Left ventricle myocardium superior (tissue), 1 donor: ENCODE measurements at regions not wholly inside any gene's neighbourhood (a gene's known extent, or its start where the extent isn't known, plus 50 kb on each side); places are given as distances from the start of the nearest gene placed in this dataset.
"Not testable (repeated sequence)": the region's sequence is repeated elsewhere in the genome, so short reads cannot be mapped to it uniquely, and the experiment has no call there.

ENCODE experiments used
- ATAC-seq: fragments of 200-7000 bp; cut with Tn5 transposase; one replicate; pipeline ENCODE4 v1.9.1; 2020; ENCODE audit warnings: mild to moderate bottlenecking, moderate library complexity
- DNase-seq: peaks from one replicate; pipeline ENCODE4 v3.0.0-alpha.2; 2020
- intact Hi-C: fragments of 100-400 bp; cut with micrococcal nuclease; formaldehyde crosslinking; loops from one replicate; pipeline ENCODE4 v1.11.0; 2022
- donor health status: DM: no; HTN: yes; CAD: no; lungs with severe emphysema.

- DNase-seq (no peak), ATAC-seq (no peak)
- intact Hi-C loops = no loop called here
Observed at GRCh38 chr6:94902974-94903628, 674.2 kb upstream of the MANEA start.

GRCh38 chr6:94899191-94899590 is 678.1 kb upstream of the MANEA start:
- DNase-seq (no peak), ATAC-seq (no peak)
- intact Hi-C loops = no loop called here

GRCh38 chr6:94894300-94894699 is 683.0 kb upstream of the MANEA start:
- no peak for DNase-seq
- ATAC-seq = no peak
- intact Hi-C loops = no loop called here

- intact Hi-C loops = no loop called here
- DNase-seq = no peak
- ATAC-seq = no peak
Observed at GRCh38 chr6:94893327-94893726, 684.0 kb upstream of the MANEA start.

- intact Hi-C loops, ATAC-seq, DNase-seq: not testable (repeated sequence)
Observed at GRCh38 chr6:94873819-94874218, 703.5 kb upstream of the MANEA start.

- intact Hi-C loops = no loop called here
- ATAC-seq (no peak), DNase-seq (no peak)
Observed at GRCh38 chr6:94862112-94862511, 715.2 kb upstream of the MANEA start.

- intact Hi-C loops = no loop called here
- DNase-seq = no peak
- no peak for ATAC-seq
Observed at GRCh38 chr6:94859924-94860323, 717.4 kb upstream of the MANEA start.

GRCh38 chr6:94856999-94857398 is 720.3 kb upstream of the MANEA start:
- DNase-seq, ATAC-seq, intact Hi-C loops: not testable (repeated sequence)

GRCh38 chr6:94851329-94851728 is 726.0 kb upstream of the MANEA start:
- intact Hi-C loops, DNase-seq, ATAC-seq: not testable (repeated sequence)

- intact Hi-C loops = no loop called here
- no peak for DNase-seq
- no peak for ATAC-seq
Observed at GRCh38 chr6:94845742-94846141, 731.6 kb upstream of the MANEA start.

GRCh38 chr6:94835264-94835663 is 742.1 kb upstream of the MANEA start:
- no peak for DNase-seq
- no peak for ATAC-seq
- intact Hi-C loops = no loop called here

- intact Hi-C loops = no loop called here
- DNase-seq (no peak), ATAC-seq (no peak)
Observed at GRCh38 chr6:94813806-94814205, 763.5 kb upstream of the MANEA start.

GRCh38 chr6:94801344-94801743 is 776.0 kb upstream of the MANEA start:
- no peak for ATAC-seq
- intact Hi-C loops = no loop called here
- DNase-seq = no peak

- intact Hi-C loops = no loop called here
Observed at GRCh38 chr6:94785514-94785913, 791.8 kb upstream of the MANEA start.

GRCh38 chr6:94785081-94785480 is 792.3 kb upstream of the MANEA start:
- ATAC-seq = not testable (repeated sequence)

More at GRCh38 chr6:94785514-94785913, 791.8 kb upstream of the MANEA start:
- ATAC-seq (no peak), DNase-seq (no peak)

GRCh38 chr6:94769197-94769596 is 808.1 kb upstream of the MANEA start:
- ATAC-seq (no peak), DNase-seq (no peak)
- intact Hi-C loops = no loop called here

More at GRCh38 chr6:94785081-94785480, 792.3 kb upstream of the MANEA start:
- intact Hi-C loops, DNase-seq: not testable (repeated sequence)

GRCh38 chr6:94751641-94752329 is 825.5 kb upstream of the MANEA start:
- DNase-seq (no peak), ATAC-seq (no peak)
- intact Hi-C loops = no loop called here

- ATAC-seq = no peak
- intact Hi-C loops = no loop called here
- peak; percentile 6 for DNase-seq
Observed at GRCh38 chr6:94736236-94736635, 841.1 kb upstream of the MANEA start.

- no peak for DNase-seq
- intact Hi-C loops = no loop called here
- no peak for ATAC-seq
Observed at GRCh38 chr6:94735270-94735669, 842.1 kb upstream of the MANEA start.

GRCh38 chr6:94734751-94735150 is 842.6 kb upstream of the MANEA start:
- DNase-seq (no peak), ATAC-seq (no peak)
- intact Hi-C loops = no loop called here

- DNase-seq (no peak), ATAC-seq (no peak)
- intact Hi-C loops = no loop called here
Observed at GRCh38 chr6:94733066-94733465, 844.3 kb upstream of the MANEA start.
